GM21526 (cell line): ENCODE measurements at regions not wholly inside any gene's neighbourhood (a gene's known extent, or its start where the extent isn't known, plus 50 kb on each side); places are given as distances from the start of the nearest gene placed in this dataset.
"Not testable (repeated sequence)": the region's sequence is repeated elsewhere in the genome, so short reads cannot be mapped to it uniquely, and the experiment has no call there.

Source experiments
- ATAC-seq: cut with Tn5 transposase; IDR thresholded peaks from one replicate; pipeline ENCODE4 v1.9.1; 2021; ENCODE audit warnings: moderate library complexity; ENCODE audit not compliant: unreplicated experiment, low FRiP score

GRCh38 chr7:79965946-79966345, 168.7 kb upstream of the GNAI1 start:
- ATAC-seq: no peak

GRCh38 chr7:79964463-79964862, 170.2 kb upstream of the GNAI1 start:
- ATAC-seq: no peak

- ATAC-seq: no peak
These were observed 181.5 kb upstream of the GNAI1 start for GRCh38 chr7:79953130-79953529.

- no peak for ATAC-seq
These were observed 182.2 kb upstream of the GNAI1 start for GRCh38 chr7:79952399-79952798.

- ATAC-seq: no peak
These were observed 183.2 kb upstream of the GNAI1 start for GRCh38 chr7:79951415-79951814.

GRCh38 chr7:79949778-79950177, 184.9 kb upstream of the GNAI1 start:
- no peak for ATAC-seq

GRCh38 chr7:79936281-79936983, 198.2 kb upstream of the GNAI1 start:
- ATAC-seq: no peak

- ATAC-seq: no peak
These were observed 199.9 kb upstream of the GNAI1 start for GRCh38 chr7:79934727-79935126.

- ATAC-seq: no peak
These were observed 201.5 kb upstream of the GNAI1 start for GRCh38 chr7:79933144-79933543.

GRCh38 chr7:79930604-79931003, 204.0 kb upstream of the GNAI1 start:
- no peak for ATAC-seq

- no peak for ATAC-seq
These were observed 207.5 kb upstream of the GNAI1 start for GRCh38 chr7:79927116-79927515.

GRCh38 chr7:79923953-79924352, 210.7 kb upstream of the GNAI1 start:
- ATAC-seq: no peak

- no peak for ATAC-seq
These were observed 211.7 kb upstream of the GNAI1 start for GRCh38 chr7:79922894-79923293.

- ATAC-seq: no peak
These were observed 212.7 kb upstream of the GNAI1 start for GRCh38 chr7:79921976-79922375.

- not testable (repeated sequence) for ATAC-seq
These were observed 216.0 kb upstream of the GNAI1 start for GRCh38 chr7:79918632-79919031.

GRCh38 chr7:79915346-79915745, 219.3 kb upstream of the GNAI1 start:
- ATAC-seq: not testable (repeated sequence)

- no peak for ATAC-seq
These were observed 222.4 kb upstream of the GNAI1 start for GRCh38 chr7:79912213-79912633.

GRCh38 chr7:79911420-79911819, 223.2 kb upstream of the GNAI1 start:
- no peak for ATAC-seq

- ATAC-seq: no peak
These were observed 225.5 kb upstream of the GNAI1 start for GRCh38 chr7:79909176-79909575.

- no peak for ATAC-seq
These were observed 237.5 kb upstream of the GNAI1 start for GRCh38 chr7:79897166-79897565.

GRCh38 chr7:79893991-79894390, 240.6 kb upstream of the GNAI1 start:
- ATAC-seq: no peak

GRCh38 chr7:79882922-79883321, 251.7 kb upstream of the GNAI1 start:
- ATAC-seq: no peak

- ATAC-seq: no peak
These were observed 254.3 kb upstream of the GNAI1 start for GRCh38 chr7:79880312-79880711.
